OCI-LY1 (cell line): ENCODE measurements at regions not wholly inside any gene's neighbourhood (a gene's known extent, or its start where the extent isn't known, plus 50 kb on each side); places are given as distances from the start of the nearest gene placed in this dataset.

Source experiments
- EZH2 ChIP-seq: fragments of 200-600 bp; sonication (generic), shearing (Covaris generic); IDR thresholded peaks from 2 replicates; pipeline ENCODE4 v1.8.0; 2017; ENCODE audit warnings: borderline replicate concordance, mixed run types, mild to moderate bottlenecking, antibody characterized with exemption, low read length, moderate library complexity, mixed read lengths
- TF ChIP-seq, protein P1 (sequence below): fragments of 200-600 bp; sonication (generic), shearing (Covaris generic); IDR thresholded peaks from 2 replicates; pipeline ENCODE4 v1.5.1; 2017; ENCODE audit warnings: mild to moderate bottlenecking, antibody characterized with exemption, low read length, moderate library complexity, mixed read lengths

DNA sequence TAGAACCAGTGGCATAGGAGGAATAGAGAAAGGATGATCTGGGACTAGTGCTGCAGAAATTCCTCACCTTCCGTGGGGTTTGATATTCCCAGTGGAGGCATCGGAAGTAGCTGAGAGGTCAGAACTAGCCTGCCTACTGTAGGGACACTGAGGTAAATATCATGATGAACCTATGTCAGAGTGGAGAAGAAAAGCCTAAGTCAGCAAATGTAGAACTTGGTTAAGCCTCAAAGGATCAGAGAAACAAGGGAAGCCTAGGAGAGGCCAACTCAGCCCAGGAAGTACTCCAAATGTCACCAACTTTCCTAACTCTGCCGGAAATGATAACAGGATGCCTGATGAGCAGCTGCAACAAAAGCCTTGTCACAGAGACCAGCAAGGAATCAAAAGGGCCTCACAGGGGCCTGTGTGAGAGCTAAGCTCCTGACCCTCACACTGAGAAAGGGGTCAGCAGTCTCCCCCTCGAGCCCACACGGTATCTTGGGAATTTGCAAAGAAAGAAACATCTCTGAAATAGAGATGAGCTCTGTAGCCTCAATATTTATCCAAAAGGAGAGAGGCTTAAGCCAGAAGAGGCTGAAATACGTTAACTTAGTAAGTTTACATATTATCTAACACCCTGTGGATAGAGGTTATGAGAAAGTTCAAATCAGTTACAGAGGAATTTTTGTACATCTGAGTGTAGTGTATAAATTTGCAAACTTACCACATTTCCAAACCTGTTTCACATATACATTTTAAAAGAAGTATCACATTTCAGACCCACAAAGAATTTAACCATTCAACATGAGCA is 1064.3 kb downstream of the DIAPH3 start:
- TF ChIP-seq, protein P1, sequence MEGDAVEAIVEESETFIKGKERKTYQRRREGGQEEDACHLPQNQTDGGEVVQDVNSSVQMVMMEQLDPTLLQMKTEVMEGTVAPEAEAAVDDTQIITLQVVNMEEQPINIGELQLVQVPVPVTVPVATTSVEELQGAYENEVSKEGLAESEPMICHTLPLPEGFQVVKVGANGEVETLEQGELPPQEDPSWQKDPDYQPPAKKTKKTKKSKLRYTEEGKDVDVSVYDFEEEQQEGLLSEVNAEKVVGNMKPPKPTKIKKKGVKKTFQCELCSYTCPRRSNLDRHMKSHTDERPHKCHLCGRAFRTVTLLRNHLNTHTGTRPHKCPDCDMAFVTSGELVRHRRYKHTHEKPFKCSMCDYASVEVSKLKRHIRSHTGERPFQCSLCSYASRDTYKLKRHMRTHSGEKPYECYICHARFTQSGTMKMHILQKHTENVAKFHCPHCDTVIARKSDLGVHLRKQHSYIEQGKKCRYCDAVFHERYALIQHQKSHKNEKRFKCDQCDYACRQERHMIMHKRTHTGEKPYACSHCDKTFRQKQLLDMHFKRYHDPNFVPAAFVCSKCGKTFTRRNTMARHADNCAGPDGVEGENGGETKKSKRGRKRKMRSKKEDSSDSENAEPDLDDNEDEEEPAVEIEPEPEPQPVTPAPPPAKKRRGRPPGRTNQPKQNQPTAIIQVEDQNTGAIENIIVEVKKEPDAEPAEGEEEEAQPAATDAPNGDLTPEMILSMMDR, result no peak
- TF ChIP-seq EZH2, result no peak
